Activated T-helper 2 cell treated with anti-CD3 and anti-CD28 coated beads, Interferon-gamma antibody, Interleukin-2, Interleukin-4, amounts not matched to agents 10 μg/mL and 5 μg/mL and 100 μg/mL, durations not matched to agents 14 hours and 24 hours and 36 hours (primary cell): ENCODE measurements at regions not wholly inside any gene's neighbourhood (a gene's known extent, or its start where the extent isn't known, plus 50 kb on each side); places are given as distances from the start of the nearest gene placed in this dataset.

Experiments
- DNase-seq: peaks from one replicate; pipeline ENCODE4 v3.0.0; 2021; ENCODE audit warnings: low spot score
- H3K27ac Mint-ChIP-seq: one replicate; pipeline ENCODE4 v1.8.0; 2021; ENCODE audit warnings: mixed read lengths
- H3K27me3 Mint-ChIP-seq: one replicate; pipeline ENCODE4 v1.8.0; 2021; ENCODE audit warnings: low read depth, mixed read lengths
- H3K36me3 Mint-ChIP-seq: one replicate; pipeline ENCODE4 v1.8.0; 2021; ENCODE audit warnings: low read depth, mixed read lengths
- H3K4me1 Mint-ChIP-seq: one replicate; pipeline ENCODE4 v1.8.0; 2021; ENCODE audit warnings: low read depth, mixed read lengths
- H3K4me3 Mint-ChIP-seq: one replicate; pipeline ENCODE4 v1.8.0; 2021; ENCODE audit warnings: low read depth, mild to moderate bottlenecking, moderate library complexity, mixed read lengths
- H3K9me3 Mint-ChIP-seq: one replicate; pipeline ENCODE4 v1.8.0; 2021; ENCODE audit warnings: mixed read lengths
- intact Hi-C: fragments of 100-400 bp; cut with micrococcal nuclease; formaldehyde crosslinking; loops from one replicate; pipeline ENCODE4 v1.15.1; 2023

- H3K27ac Mint-ChIP-seq: no peak overlapping the region
- no peak for DNase-seq
- intact Hi-C loops: no loop called here
- H3K27me3 Mint-ChIP-seq: peaks cover 30% of the 10 kb centered on the region
- no peak overlapping the region for H3K4me3 Mint-ChIP-seq
- H3K9me3 Mint-ChIP-seq: peaks cover 9% of the 10 kb centered on the region
- peaks cover 4% of the 10 kb centered on the region for H3K4me1 Mint-ChIP-seq
- H3K36me3 Mint-ChIP-seq: no peaks in the 10 kb centered on the region
These were observed 196.6 kb upstream of the KCNG1 start for GRCh38 chr20:51219544-51219943.

GRCh38 chr20:51218603-51219002 is 195.7 kb upstream of the KCNG1 start:
- no peak overlapping the region for H3K27ac Mint-ChIP-seq
- no peaks in the 10 kb centered on the region for H3K36me3 Mint-ChIP-seq
- peaks cover 4% of the 10 kb centered on the region for H3K4me1 Mint-ChIP-seq
- intact Hi-C loops: no loop called here
- H3K4me3 Mint-ChIP-seq: no peak overlapping the region
- peaks cover 33% of the 10 kb centered on the region for H3K27me3 Mint-ChIP-seq
- H3K9me3 Mint-ChIP-seq: peaks cover 9% of the 10 kb centered on the region
- no peak for DNase-seq

- Mint-ChIP-seq H3K4me3 (no peak overlapping the region), H3K36me3 (no peaks in the 10 kb centered on the region), H3K9me3 (peaks cover 9% of the 10 kb centered on the region), H3K4me1 (peaks cover 4% of the 10 kb centered on the region), H3K27ac (no peak overlapping the region), H3K27me3 (peaks cover 30% of the 10 kb centered on the region)
- intact Hi-C loops: no loop called here
- DNase-seq: no peak
These were observed 194.6 kb upstream of the KCNG1 start for GRCh38 chr20:51217347-51218045.

GRCh38 chr20:51216850-51217249 is 193.9 kb upstream of the KCNG1 start:
- peaks cover 4% of the 10 kb centered on the region for H3K4me1 Mint-ChIP-seq
- H3K36me3 Mint-ChIP-seq: no peaks in the 10 kb centered on the region
- H3K9me3 Mint-ChIP-seq: peaks cover 9% of the 10 kb centered on the region
- H3K4me3 Mint-ChIP-seq: no peak overlapping the region
- no peak for DNase-seq
- intact Hi-C loops: no loop called here
- peaks cover 32% of the 10 kb centered on the region for H3K27me3 Mint-ChIP-seq
- H3K27ac Mint-ChIP-seq: no peak overlapping the region

DNA sequence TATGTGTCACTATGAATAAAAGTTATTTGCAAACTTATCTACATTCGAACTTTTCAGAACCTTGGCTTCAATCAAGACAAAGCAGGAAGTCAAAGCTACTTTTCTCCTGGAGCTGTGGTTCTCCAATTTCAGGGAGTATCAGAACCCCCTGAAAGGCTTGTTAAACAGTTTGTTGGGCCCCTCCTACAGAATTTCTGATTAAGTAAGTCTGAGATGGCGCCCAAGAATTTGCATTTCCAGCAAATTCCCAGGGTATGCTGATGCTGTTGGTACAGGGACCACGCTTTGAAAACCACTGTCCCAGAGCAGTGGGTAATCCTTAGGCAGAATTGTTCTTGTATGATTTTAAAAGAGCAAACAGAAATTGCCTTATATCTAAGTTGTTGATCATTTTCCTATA is 189.9 kb upstream of the KCNG1 start:
- Mint-ChIP-seq H3K9me3 (peaks cover 9% of the 10 kb centered on the region), H3K4me3 (no peak overlapping the region), H3K27ac (no peak overlapping the region), H3K4me1 (no peaks in the 10 kb centered on the region), H3K27me3 (peaks cover 31% of the 10 kb centered on the region), H3K36me3 (no peaks in the 10 kb centered on the region)
- DNase-seq: no peak
- intact Hi-C loops: no loop called here

DNA sequence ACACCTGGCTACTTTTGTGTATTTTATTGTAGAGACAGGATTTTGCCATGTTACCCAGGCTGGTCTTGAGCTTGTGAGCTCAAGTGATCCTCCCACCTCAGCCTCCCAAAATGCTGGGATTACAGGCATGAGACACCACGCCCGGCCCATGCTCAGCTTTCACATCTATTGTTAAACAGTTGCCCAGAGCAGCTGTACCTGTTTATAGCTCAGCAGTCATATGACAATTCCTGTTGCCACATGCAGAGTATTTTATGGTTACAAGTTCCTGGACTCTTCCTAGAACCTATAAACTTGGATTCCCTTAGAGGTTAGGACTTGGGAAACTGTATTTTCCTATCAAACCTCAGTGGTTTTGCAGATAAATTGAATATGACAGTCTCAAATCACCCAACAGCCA is 188.3 kb upstream of the KCNG1 start:
- H3K27me3 Mint-ChIP-seq: peaks cover 34% of the 10 kb centered on the region
- no peaks in the 10 kb centered on the region for H3K36me3 Mint-ChIP-seq
- no peaks in the 10 kb centered on the region for H3K4me1 Mint-ChIP-seq
- no peak overlapping the region for H3K4me3 Mint-ChIP-seq
- no peak overlapping the region for H3K27ac Mint-ChIP-seq
- no peak for DNase-seq
- intact Hi-C loops: no loop called here
- no peaks in the 10 kb centered on the region for H3K9me3 Mint-ChIP-seq

DNA sequence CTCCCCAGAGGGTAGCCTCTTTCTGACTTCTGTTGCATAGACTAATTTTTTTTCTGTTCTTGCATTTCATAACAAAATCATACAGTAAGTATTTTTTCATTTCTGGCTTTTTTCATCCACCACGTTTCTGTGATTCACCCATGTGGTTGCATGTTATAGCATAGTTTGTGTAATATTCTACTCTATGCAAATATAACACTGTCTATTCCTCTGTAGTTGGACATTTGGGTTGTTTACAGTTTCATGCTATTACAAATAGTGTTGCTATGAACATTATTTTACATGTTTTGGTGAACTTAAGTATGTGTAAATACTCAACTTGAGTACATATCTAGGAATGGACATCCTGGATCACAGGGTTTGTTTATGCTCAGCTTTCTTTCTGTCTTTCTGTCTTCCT is 187.2 kb upstream of the KCNG1 start:
- no peak for DNase-seq
- intact Hi-C loops: no loop called here
- Mint-ChIP-seq H3K4me1 (no peaks in the 10 kb centered on the region), H3K36me3 (no peaks in the 10 kb centered on the region), H3K9me3 (no peaks in the 10 kb centered on the region), H3K27ac (no peak overlapping the region), H3K4me3 (no peak overlapping the region), H3K27me3 (peaks cover 34% of the 10 kb centered on the region)

DNA sequence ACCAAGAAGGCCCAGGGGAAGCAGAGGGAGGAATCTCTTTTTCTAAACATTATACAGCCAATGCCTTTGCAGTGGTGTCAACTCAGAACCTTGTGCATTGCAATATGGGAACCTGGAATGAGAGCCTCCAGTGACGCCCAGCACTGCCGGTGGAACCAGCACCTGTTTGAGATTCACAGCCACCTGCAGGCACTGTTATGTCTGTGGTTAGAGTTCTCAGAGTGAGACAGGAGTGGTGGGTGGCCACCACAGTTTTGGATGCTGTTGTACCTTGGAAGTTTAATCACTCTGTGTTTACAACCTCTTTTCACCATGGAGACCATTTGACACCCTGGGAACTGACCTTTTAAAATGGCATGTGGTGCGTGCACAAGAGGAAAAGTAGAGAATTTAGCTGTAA is 185.3 kb upstream of the KCNG1 start:
- Mint-ChIP-seq H3K4me3 (no peak overlapping the region), H3K27me3 (peaks cover 39% of the 10 kb centered on the region), H3K4me1 (no peaks in the 10 kb centered on the region), H3K9me3 (no peaks in the 10 kb centered on the region), H3K36me3 (no peaks in the 10 kb centered on the region), H3K27ac (no peak overlapping the region)
- intact Hi-C loops: no loop called here
- DNase-seq: no peak

GRCh38 chr20:51206032-51206662 is 183.2 kb upstream of the KCNG1 start:
- Mint-ChIP-seq H3K4me3 (no peak overlapping the region), H3K27me3 (peaks cover 30% of the 10 kb centered on the region), H3K4me1 (no peaks in the 10 kb centered on the region), H3K36me3 (no peaks in the 10 kb centered on the region), H3K9me3 (no peaks in the 10 kb centered on the region), H3K27ac (no peak overlapping the region)
- intact Hi-C loops: no loop called here
- DNase-seq: no peak

DNA sequence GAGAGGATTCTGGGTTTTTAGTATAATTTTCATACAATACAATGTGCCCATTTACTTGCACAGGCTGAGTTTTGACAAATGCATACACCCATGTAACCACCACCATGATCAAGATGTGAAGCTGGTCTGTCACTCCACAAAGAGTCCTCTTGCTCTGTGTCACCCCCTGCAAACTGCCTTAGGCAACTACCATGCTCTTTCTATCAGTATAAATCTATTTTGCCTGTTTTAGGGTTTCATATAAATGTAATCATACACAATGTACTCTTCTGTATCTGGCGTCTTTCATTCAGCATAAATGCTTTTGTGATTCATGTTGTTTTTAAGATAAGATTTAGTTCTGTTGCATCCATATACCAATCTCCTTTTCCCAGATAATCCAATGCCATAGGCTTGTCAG is 181.9 kb upstream of the KCNG1 start:
- Mint-ChIP-seq H3K27me3 (peaks cover 27% of the 10 kb centered on the region), H3K27ac (no peak overlapping the region), H3K4me1 (no peaks in the 10 kb centered on the region), H3K4me3 (no peak overlapping the region), H3K9me3 (no peaks in the 10 kb centered on the region), H3K36me3 (no peaks in the 10 kb centered on the region)
- DNase-seq: no peak
- intact Hi-C loops: no loop called here

DNA sequence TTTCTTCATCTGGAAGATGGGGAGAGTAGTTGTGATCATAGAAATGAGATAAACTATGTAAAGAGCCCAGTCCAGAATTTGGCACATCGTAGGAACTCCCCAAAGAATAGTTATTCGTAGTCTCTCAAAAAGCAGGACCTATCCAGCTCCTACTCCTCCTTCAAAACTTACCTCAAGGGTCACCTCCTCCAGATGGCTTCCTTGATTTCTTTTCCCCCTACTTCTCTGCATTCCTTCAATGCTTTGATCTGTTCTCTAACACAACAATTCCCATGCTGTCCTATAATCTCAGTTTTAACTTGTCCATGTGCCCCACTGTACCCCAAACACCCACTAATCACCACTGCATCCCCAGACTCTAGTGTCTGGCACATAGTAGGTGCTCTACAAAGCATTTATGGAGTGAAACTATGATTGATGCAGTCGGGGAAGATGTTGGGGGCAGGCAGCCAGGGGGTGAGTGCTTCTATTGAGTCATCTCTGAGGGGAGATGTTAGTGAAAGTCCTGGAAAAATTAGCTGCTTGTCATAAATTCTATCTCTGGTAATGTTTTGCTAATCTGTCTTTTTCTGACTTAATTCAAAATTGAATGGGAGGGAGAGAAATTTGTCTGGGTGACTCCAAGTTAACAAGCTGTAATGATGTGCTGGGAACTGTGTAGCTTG is 181.3 kb upstream of the KCNG1 start:
- Mint-ChIP-seq H3K4me3 (no peak overlapping the region), H3K27me3 (peaks cover 27% of the 10 kb centered on the region), H3K4me1 (no peaks in the 10 kb centered on the region), H3K9me3 (no peaks in the 10 kb centered on the region), H3K36me3 (no peaks in the 10 kb centered on the region), H3K27ac (no peak overlapping the region)
- DNase-seq: no peak
- intact Hi-C loops: no loop called here

- Mint-ChIP-seq H3K9me3 (no peaks in the 10 kb centered on the region), H3K27me3 (peaks cover 16% of the 10 kb centered on the region), H3K27ac (no peak overlapping the region), H3K36me3 (no peaks in the 10 kb centered on the region), H3K4me3 (no peak overlapping the region), H3K4me1 (no peaks in the 10 kb centered on the region)
- no peak for DNase-seq
- intact Hi-C loops: no loop called here
These were observed 179.4 kb upstream of the KCNG1 start for GRCh38 chr20:51202304-51202703.

- H3K27ac Mint-ChIP-seq: no peak overlapping the region
- no peaks in the 10 kb centered on the region for H3K36me3 Mint-ChIP-seq
- peaks cover 10% of the 10 kb centered on the region for H3K27me3 Mint-ChIP-seq
- H3K9me3 Mint-ChIP-seq: no peaks in the 10 kb centered on the region
- no peaks in the 10 kb centered on the region for H3K4me1 Mint-ChIP-seq
- no peak overlapping the region for H3K4me3 Mint-ChIP-seq
- DNase-seq: no peak
- intact Hi-C loops: no loop called here
These were observed 177.0 kb upstream of the KCNG1 start for GRCh38 chr20:51199920-51200319.
